ENCODE measurements at regions not wholly inside any gene's neighbourhood (a gene's known extent, or its start where the extent isn't known, plus 50 kb on each side); places are given as distances from the start of the nearest gene placed in this dataset.
"Not testable (repeated sequence)": the region's sequence is repeated elsewhere in the genome, so short reads cannot be mapped to it uniquely, and the experiment has no call there.

DNA sequence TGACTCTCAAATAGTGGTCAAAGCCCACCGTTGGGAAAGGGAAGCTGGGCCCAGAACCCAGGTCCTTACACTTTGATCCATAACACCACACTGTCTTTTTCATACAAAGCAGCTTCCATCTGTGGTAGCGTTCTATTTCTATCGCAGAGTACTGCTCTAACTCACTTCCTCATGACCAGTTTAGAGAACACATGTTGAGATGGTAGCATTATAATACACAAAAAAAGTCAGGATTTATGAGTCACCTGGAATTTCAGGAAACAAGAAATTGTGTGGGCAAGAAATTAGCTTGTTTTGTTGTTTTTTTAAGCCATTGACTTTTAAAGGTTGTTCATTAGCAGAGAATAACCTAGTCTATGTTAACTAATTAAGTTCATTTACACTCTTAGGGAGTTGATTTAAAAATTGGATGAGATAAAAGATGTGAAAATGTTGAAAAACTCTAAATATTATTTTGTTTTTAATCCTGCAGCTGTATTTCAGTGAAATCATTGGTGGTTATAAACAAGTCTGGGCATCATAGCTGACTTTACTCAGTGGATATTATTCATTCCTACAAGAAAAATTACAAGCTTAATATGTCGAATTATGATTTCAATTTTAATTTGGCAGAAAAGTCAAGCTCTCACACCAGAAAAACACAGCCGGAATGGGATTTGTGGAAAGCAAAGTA lies 1011.1 kb upstream of the HS3ST1 start:
- TF ChIP-seq, protein P1, sequence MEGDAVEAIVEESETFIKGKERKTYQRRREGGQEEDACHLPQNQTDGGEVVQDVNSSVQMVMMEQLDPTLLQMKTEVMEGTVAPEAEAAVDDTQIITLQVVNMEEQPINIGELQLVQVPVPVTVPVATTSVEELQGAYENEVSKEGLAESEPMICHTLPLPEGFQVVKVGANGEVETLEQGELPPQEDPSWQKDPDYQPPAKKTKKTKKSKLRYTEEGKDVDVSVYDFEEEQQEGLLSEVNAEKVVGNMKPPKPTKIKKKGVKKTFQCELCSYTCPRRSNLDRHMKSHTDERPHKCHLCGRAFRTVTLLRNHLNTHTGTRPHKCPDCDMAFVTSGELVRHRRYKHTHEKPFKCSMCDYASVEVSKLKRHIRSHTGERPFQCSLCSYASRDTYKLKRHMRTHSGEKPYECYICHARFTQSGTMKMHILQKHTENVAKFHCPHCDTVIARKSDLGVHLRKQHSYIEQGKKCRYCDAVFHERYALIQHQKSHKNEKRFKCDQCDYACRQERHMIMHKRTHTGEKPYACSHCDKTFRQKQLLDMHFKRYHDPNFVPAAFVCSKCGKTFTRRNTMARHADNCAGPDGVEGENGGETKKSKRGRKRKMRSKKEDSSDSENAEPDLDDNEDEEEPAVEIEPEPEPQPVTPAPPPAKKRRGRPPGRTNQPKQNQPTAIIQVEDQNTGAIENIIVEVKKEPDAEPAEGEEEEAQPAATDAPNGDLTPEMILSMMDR (IDR thresholded peaks at IDR 0.05; ENCODE audit: insufficient read depth, low read length, severe bottlenecking), result no peak
- no peaks in the 10 kb centered on the region for H3K27me3 ChIP-seq (ENCODE audit: control insufficient read depth, insufficient read depth, low read length)
- H3K36me3 ChIP-seq (ENCODE audit: control insufficient read depth, insufficient read depth, low read length), result no peaks in the 10 kb centered on the region
- DNase-seq (ENCODE audit: low read depth) (peak; percentile 90), FAIRE-seq (no peak)
- no peak overlapping the region for H3K4me3 ChIP-seq (ENCODE audit: low read depth, low read length)

DNA sequence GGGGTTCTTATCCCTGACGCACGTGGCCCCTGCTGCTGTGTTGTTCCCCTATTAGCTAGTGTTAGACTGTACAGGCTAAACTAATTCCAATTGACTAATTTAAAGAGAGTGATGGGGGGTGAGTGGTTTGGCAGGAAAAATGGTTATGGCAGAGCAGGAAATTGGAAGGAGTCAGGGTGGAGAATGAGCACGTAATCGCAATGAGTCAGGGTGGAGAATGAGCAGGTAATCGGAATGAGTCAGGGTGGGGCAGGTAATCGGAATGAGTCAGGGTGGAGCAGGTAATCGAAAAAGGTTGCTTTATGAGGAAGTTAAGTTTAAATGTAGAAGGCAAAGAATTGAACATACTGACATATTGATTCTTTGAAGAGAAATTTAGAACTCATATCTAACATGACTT lies 1002.6 kb upstream of the HS3ST1 start:
- not testable (repeated sequence) for FAIRE-seq; H3K27me3 ChIP-seq (ENCODE audit: control insufficient read depth, insufficient read depth, low read length); H3K4me3 ChIP-seq (ENCODE audit: low read depth, low read length); H3K36me3 ChIP-seq (ENCODE audit: control insufficient read depth, insufficient read depth, low read length)
- DNase-seq (ENCODE audit: low read depth), result peak; percentile 44

DNA sequence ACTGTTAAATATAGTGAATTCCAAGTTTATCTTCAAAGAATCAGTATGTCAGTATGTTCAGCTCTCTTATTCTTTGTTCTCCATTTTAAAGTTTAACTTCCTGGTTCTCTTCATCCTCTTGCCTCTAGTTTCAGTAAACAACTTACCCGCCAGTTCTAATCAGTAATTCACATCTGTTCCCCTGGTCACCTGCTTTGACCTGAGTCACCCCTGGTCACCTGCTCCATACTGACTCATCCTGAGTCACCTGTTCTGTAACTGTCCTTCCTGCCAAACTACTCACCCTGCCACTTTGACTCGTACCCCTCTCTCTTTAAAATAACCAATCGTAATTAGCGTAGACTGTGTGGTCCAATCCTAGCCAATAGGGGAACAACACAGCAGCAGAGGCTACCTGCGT lies 992.7 kb upstream of the HS3ST1 start:
- FAIRE-seq (no peak), DNase-seq (ENCODE audit: low read depth) (peak; percentile 25)
- Histone ChIP-seq H3K36me3 (ENCODE audit: control insufficient read depth, insufficient read depth, low read length) (no peaks in the 10 kb centered on the region), H3K27me3 (ENCODE audit: control insufficient read depth, insufficient read depth, low read length) (no peaks in the 10 kb centered on the region), H3K4me3 (ENCODE audit: low read depth, low read length) (no peak overlapping the region)
- TF ChIP-seq, protein P1 (IDR thresholded peaks at IDR 0.05; ENCODE audit: insufficient read depth, low read length, severe bottlenecking), result no peak

DNA sequence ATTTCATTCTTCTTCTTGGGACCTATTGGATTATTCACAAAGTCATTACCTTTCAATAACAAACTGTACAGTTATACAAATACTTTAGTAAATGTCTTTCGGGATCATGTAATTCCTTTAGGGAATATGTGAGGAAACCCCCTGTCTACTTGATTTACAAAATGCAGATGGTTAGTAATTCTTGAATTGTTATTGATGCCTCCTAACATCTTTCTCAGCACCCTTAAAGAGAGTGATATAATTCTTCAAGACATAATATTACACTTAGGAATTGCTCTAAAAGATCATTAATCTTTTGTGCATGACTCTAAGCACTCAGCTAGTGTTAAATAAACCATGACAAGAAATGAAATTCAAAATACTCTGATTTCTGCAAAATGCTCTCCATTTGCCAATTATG lies 988.1 kb upstream of the HS3ST1 start:
- no peak overlapping the region for H3K4me3 ChIP-seq (ENCODE audit: low read depth, low read length)
- FAIRE-seq (no peak), DNase-seq (ENCODE audit: low read depth) (no peak)
- H3K36me3 ChIP-seq (ENCODE audit: control insufficient read depth, insufficient read depth, low read length), result no peaks in the 10 kb centered on the region
- TF ChIP-seq, protein P1 (IDR thresholded peaks at IDR 0.05; ENCODE audit: insufficient read depth, low read length, severe bottlenecking), result no peak
- H3K27me3 ChIP-seq (ENCODE audit: control insufficient read depth, insufficient read depth, low read length), result no peaks in the 10 kb centered on the region

DNA sequence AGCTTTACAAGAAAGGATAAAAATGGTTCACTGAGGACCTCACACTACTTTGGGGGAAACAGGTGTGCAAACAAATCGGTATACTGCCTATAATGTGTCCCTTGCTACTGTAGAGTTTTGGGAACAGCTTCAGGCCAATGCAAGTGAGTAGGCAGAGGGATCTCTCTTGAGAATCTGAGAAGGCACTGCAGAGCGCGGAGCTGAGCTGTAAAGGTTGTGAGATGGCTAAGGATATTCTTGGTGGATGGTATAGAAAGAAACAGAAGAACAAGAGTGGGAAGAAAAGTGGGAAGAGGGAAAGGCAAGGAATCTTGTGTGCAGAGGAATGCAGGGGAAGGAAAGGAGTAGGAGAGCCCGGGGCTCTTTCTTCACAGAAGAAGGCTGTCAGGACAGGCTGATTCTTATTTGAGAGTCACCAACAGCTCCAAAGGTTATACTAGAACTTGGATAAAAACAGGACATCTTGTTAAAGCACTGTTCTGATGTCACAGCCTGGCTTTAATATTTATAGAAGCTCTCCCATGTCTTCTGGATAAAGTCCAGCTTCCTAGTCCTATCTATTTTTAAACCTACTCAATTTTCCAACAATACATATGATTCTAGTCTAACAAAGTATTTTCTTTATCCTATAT lies 985.6 kb upstream of the HS3ST1 start:
- TF ChIP-seq, protein P1 (IDR thresholded peaks at IDR 0.05; ENCODE audit: insufficient read depth, low read length, severe bottlenecking), result no peak
- Histone ChIP-seq H3K36me3 (ENCODE audit: control insufficient read depth, insufficient read depth, low read length) (no peaks in the 10 kb centered on the region), H3K4me3 (ENCODE audit: low read depth, low read length) (no peak overlapping the region), H3K27me3 (ENCODE audit: control insufficient read depth, insufficient read depth, low read length) (no peaks in the 10 kb centered on the region)
- FAIRE-seq (no peak), DNase-seq (ENCODE audit: low read depth) (no peak)

DNA sequence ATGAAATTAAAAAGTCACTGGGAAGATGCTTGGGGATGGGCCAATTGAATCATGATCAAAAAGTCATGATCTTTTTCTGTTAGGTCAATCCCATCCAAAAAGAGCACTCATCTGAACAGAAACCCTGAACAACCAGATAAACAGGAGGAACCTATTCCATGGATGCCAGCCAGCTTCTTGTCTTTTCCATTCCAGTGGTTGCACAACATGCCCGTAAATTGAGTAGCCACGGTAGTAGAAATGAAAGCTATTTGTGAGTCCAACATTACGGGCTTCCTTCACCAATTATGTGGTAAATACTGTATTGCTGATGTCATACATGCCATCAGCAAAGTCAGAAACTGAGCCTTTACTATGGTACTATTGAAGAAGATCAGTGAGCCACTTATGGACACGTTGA lies 982.4 kb upstream of the HS3ST1 start:
- no peak for FAIRE-seq
- TF ChIP-seq, protein P1 (IDR thresholded peaks at IDR 0.05; ENCODE audit: insufficient read depth, low read length, severe bottlenecking), result no peak
- H3K27me3 ChIP-seq (ENCODE audit: control insufficient read depth, insufficient read depth, low read length), result no peaks in the 10 kb centered on the region
- no peaks in the 10 kb centered on the region for H3K36me3 ChIP-seq (ENCODE audit: control insufficient read depth, insufficient read depth, low read length)
- no peak overlapping the region for H3K4me3 ChIP-seq (ENCODE audit: low read depth, low read length)
- DNase-seq (ENCODE audit: low read depth), result peak; percentile 41

Data from bronchial epithelial cell (primary cell).